HEK293T (cell line): ENCODE measurements at regions not wholly inside any gene's neighbourhood (a gene's known extent, or its start where the extent isn't known, plus 50 kb on each side); places are given as distances from the start of the nearest gene placed in this dataset.

Experiments
- CTCF ChIA-PET: fragments of 350-600 bp; formaldehyde crosslinking; extraction: SDS; loops from one replicate; lab custom pipeline; 2021; ENCODE audit warnings: antibody characterized with exemption, inconsistent platforms; lab: Yijun Ruan, JAX
- POLR2A ChIA-PET: fragments of 350-600 bp; formaldehyde crosslinking; extraction: SDS; loops from one replicate; lab custom pipeline; 2020; ENCODE audit warnings: antibody characterized with exemption, inconsistent platforms; lab: Yijun Ruan, JAX
- DNase-seq: peaks from one replicate; pipeline ENCODE4 v3.0.0; 2012; ENCODE audit warnings: mixed read lengths; ENCODE audit errors: extremely low spot score
- ARNT ChIP-seq: fragments of 450-650 bp; IDR thresholded peaks from 2 replicates; pipeline ENCODE4 v1.6.1; 2017; ENCODE audit warnings: mild to moderate bottlenecking
- BHLHE40 ChIP-seq: fragments of 450-650 bp; IDR thresholded peaks from 2 replicates; pipeline ENCODE4 v1.6.1; 2016; ENCODE audit warnings: mild to moderate bottlenecking, moderate library complexity, borderline replicate concordance
- CTBP1 ChIP-seq: fragments of 450-650 bp; IDR thresholded peaks from 2 replicates; pipeline ENCODE4 v1.6.1; 2016; ENCODE audit warnings: borderline replicate concordance
- ELF4 ChIP-seq: fragments of 450-650 bp; IDR thresholded peaks from 2 replicates; pipeline ENCODE4 v1.6.1; 2017; ENCODE audit warnings: antibody characterized with exemption
- FOXA1 ChIP-seq: fragments of 450-650 bp; IDR thresholded peaks from 2 replicates; pipeline ENCODE4 v1.6.1; 2016; ENCODE audit warnings: mild to moderate bottlenecking
- FOXK2 ChIP-seq: fragments of 450-650 bp; IDR thresholded peaks from 2 replicates; pipeline ENCODE4 v1.6.1; 2016; ENCODE audit warnings: mild to moderate bottlenecking
- FOXM1 ChIP-seq: fragments of 450-650 bp; IDR thresholded peaks from 2 replicates; pipeline ENCODE4 v1.6.1; 2017; ENCODE audit warnings: mild to moderate bottlenecking, borderline replicate concordance
- HDGF ChIP-seq: fragments of 450-650 bp; IDR thresholded peaks from 2 replicates; pipeline ENCODE4 v1.6.1; 2017; ENCODE audit warnings: antibody characterized with exemption, borderline replicate concordance
- L3MBTL2 ChIP-seq: fragments of 450-650 bp; conservative IDR thresholded peaks from 2 replicates; pipeline ENCODE4 v1.6.1; 2016; ENCODE audit warnings: mild to moderate bottlenecking
- LEF1 ChIP-seq: fragments of 450-650 bp; IDR thresholded peaks from 2 replicates; pipeline ENCODE4 v1.6.1; 2017; ENCODE audit warnings: mild to moderate bottlenecking, borderline replicate concordance
- NFRKB ChIP-seq: fragments of 450-650 bp; IDR thresholded peaks from 2 replicates; pipeline ENCODE4 v1.6.1; 2016; ENCODE audit warnings: mild to moderate bottlenecking, moderate library complexity
- PKNOX1 ChIP-seq: fragments of 450-650 bp; IDR thresholded peaks from 2 replicates; pipeline ENCODE4 v1.6.1; 2016
- SP1 ChIP-seq: fragments of 450-650 bp; IDR thresholded peaks from 2 replicates; pipeline ENCODE4 v1.6.1; 2017
- SUZ12 ChIP-seq: fragments of 450-650 bp; IDR thresholded peaks from 2 replicates; pipeline ENCODE4 v1.6.1; 2016; ENCODE audit warnings: mild to moderate bottlenecking
- TARDBP ChIP-seq: fragments of 450-650 bp; IDR thresholded peaks from 2 replicates; pipeline ENCODE4 v1.6.1; 2016
- ZNF384 ChIP-seq: fragments of 450-650 bp; IDR thresholded peaks from 2 replicates; pipeline ENCODE4 v1.6.1; 2016

GRCh38 chr15:39499681-39500080 is 81.2 kb upstream of the THBS1 start:
- no peak for TF ChIP-seq FOXA1
- no peak for TF ChIP-seq ELF4
- TF ChIP-seq ARNT = no peak
- no peak for TF ChIP-seq CTBP1
- no peak for TF ChIP-seq LEF1
- TF ChIP-seq FOXK2 = no peak
- no peak for TF ChIP-seq SP1
- TF ChIP-seq BHLHE40 = no peak
- TF ChIP-seq ZNF384 = no peak
- no peak for TF ChIP-seq PKNOX1
- no peak for TF ChIP-seq SUZ12
- TF ChIP-seq NFRKB = no peak
- no peak for TF ChIP-seq HDGF
- TF ChIP-seq FOXM1 = no peak
- no peak for TF ChIP-seq TARDBP
- no peak for TF ChIP-seq L3MBTL2
- no peak for DNase-seq
- CTCF ChIA-PET = no interaction called here
- POLR2A ChIA-PET = no interaction called here

GRCh38 chr15:39501366-39502081 is 79.4 kb upstream of the THBS1 start:
- POLR2A ChIA-PET = no interaction called here
- CTCF ChIA-PET = no interaction called here
- no peak for DNase-seq
- no peak for TF ChIP-seq FOXA1
- TF ChIP-seq TARDBP = no peak
- no peak for TF ChIP-seq SUZ12
- no peak for TF ChIP-seq SP1
- TF ChIP-seq ARNT = no peak
- no peak for TF ChIP-seq BHLHE40
- TF ChIP-seq PKNOX1 = no peak
- no peak for TF ChIP-seq FOXM1
- no peak for TF ChIP-seq FOXK2
- no peak for TF ChIP-seq L3MBTL2
- no peak for TF ChIP-seq CTBP1
- no peak for TF ChIP-seq ZNF384
- no peak for TF ChIP-seq LEF1
- TF ChIP-seq ELF4 = no peak

- TF ChIP-seq HDGF = no peak
- no peak for TF ChIP-seq FOXM1
- no peak for TF ChIP-seq ARNT
- no peak for TF ChIP-seq ELF4
- no peak for TF ChIP-seq FOXA1
- no peak for TF ChIP-seq FOXK2
- no peak for TF ChIP-seq TARDBP
- no peak for TF ChIP-seq PKNOX1
- no peak for TF ChIP-seq L3MBTL2
- no peak for TF ChIP-seq CTBP1
- no peak for TF ChIP-seq ZNF384
- TF ChIP-seq LEF1 = no peak
- TF ChIP-seq NFRKB = no peak
- no peak for TF ChIP-seq BHLHE40
- no peak for TF ChIP-seq SUZ12
- TF ChIP-seq SP1 = no peak
- ChIA-PET CTCF (no interaction called here), POLR2A (no interaction called here)
- no peak for DNase-seq
These were observed 78.8 kb upstream of the THBS1 start for GRCh38 chr15:39502082-39502447.

GRCh38 chr15:39502611-39503195 is 78.2 kb upstream of the THBS1 start:
- TF ChIP-seq PKNOX1 (no peak), SP1 (no peak), HDGF (no peak), L3MBTL2 (no peak), FOXM1 (no peak), BHLHE40 (no peak), ZNF384 (no peak), FOXK2 (no peak), TARDBP (no peak), SUZ12 (no peak)
- ChIA-PET CTCF (interaction anchor here (0.5 kb wide), 1 partner anchor 432 kb away, joined by 3 read pairs; no protein-coding TSS in a partner anchor), POLR2A (no interaction called here)
- DNase-seq = no peak

- no peak for DNase-seq
- ChIA-PET POLR2A (no interaction called here), CTCF (no interaction called here)
- no peak for TF ChIP-seq TARDBP
- no peak for TF ChIP-seq ZNF384
- no peak for TF ChIP-seq FOXM1
- TF ChIP-seq SUZ12 = no peak
- TF ChIP-seq CTBP1 = no peak
- TF ChIP-seq LEF1 = no peak
- TF ChIP-seq NFRKB = no peak
- TF ChIP-seq ARNT = no peak
- TF ChIP-seq HDGF = no peak
- no peak for TF ChIP-seq FOXA1
- TF ChIP-seq FOXK2 = no peak
- TF ChIP-seq ELF4 = no peak
- TF ChIP-seq BHLHE40 = no peak
- TF ChIP-seq PKNOX1 = no peak
- no peak for TF ChIP-seq L3MBTL2
These were observed 77.4 kb upstream of the THBS1 start for GRCh38 chr15:39503526-39503925.
